Endothelial cell of hepatic sinusoid (primary cell): ENCODE measurements at regions not wholly inside any gene's neighbourhood (a gene's known extent, or its start where the extent isn't known, plus 50 kb on each side); places are given as distances from the start of the nearest gene placed in this dataset.

Experiments
- in situ Hi-C: cut with HindIII; loops from 2 replicates; pipeline ENCODE4 v1.10.0; 2017; ENCODE audit warnings: low sequenced_read_pairs

DNA sequence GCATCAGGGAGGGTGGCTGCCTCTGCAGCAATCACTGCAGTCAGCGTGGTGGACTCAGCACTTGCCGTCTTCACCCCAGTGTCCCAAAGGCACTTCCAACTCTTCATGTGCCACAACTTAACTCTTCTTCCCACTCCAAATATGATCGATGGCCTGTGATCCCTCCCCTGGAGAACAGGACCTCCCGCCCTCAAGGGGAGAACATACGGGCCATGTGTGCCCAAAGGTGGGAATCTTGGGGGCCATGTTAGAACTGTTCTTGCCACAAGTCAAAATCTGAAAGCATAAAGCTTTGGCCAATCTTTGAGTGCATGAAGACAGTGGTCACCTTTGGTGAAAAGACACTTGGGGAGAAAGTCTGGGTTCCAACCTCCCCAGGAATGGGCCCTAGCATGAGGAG lies 368.5 kb upstream of the MGMT start:
- in situ Hi-C loops, result no loop called here

GRCh38 chr10:129099486-129099885 lies 367.6 kb upstream of the MGMT start:
- in situ Hi-C loops, result no loop called here

GRCh38 chr10:129099992-129100391 lies 367.0 kb upstream of the MGMT start:
- in situ Hi-C loops, result no loop called here

DNA sequence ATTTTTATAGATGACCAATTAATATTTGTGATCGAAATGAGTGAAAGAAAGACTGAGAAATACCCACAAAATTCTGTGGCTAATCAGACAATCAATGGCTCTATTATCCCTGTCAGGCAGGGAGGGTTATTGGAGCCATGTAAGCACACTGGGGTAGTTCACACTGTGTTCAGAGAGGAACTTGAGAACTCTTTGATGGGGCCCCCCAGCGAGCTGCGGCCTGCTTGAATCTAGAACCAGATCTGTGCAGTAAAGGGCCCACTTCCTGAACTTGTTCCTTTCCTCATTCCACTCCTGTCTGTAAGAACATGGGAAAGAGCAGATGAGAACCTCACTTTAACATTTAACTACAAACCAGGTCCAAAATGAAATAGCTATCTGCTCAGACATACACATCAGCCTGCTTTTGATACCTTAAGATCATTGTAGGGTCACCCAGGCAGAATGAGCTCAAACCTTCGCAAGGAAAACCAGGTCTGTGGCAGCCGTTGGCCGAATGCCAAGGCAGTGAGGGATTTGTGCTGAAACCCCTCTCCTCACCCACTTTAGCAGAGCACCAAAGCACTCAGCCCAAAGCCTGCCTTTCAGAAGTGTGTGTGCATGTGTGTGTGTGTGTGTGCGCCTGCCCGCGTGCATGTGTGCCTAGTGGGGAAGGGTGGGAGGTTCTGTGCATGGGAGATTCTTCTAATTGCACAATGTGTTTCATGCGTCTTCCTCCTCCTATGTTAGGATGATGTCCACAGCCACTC lies 365.6 kb upstream of the MGMT start:
- in situ Hi-C loops, result no loop called here

- in situ Hi-C loops, result no loop called here
Measured at GRCh38 chr10:129102906-129103693, 363.9 kb upstream of the MGMT start.

GRCh38 chr10:129104266-129105045 lies 362.6 kb upstream of the MGMT start:
- in situ Hi-C loops, result no loop called here

DNA sequence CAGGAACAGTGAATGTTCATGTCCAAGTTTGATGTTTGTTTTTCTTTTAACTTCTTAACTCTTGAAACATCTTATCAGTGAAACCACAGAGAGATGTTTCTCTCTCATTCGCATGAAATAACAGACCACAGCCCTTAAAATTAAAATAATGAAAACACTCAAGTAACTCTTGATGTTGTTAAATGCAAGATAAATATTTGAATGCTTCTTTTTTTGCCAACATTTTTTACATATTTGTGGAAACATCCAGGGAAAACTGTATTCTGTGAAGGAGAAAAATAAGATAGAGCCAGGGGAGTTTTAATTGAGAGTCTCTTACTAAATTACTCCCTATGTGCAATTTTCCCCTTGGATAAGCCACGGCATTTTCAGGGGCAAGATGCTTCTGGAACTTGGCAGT lies 361.8 kb upstream of the MGMT start:
- in situ Hi-C loops, result no loop called here

GRCh38 chr10:129106314-129106713 lies 360.7 kb upstream of the MGMT start:
- in situ Hi-C loops, result no loop called here

GRCh38 chr10:129107525-129107924 lies 359.5 kb upstream of the MGMT start:
- in situ Hi-C loops, result no loop called here

DNA sequence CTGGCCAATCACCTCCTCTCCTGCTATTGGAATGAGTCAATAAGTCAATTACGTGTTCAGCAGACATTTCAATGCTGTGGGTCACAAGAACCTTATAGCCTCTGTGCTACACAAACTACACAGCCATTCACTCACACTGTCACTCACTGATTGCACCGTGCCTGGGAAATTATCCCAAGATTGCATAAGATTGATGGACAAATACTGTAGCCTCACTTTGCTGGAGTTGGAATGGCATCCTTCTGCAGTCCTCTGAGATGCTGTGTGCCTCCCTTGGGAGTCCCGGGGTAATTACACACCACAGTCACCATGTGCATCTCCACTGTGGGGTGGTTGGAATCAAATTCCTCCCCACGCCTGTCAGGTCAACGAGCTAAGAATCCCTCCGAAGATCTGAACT lies 358.7 kb upstream of the MGMT start:
- in situ Hi-C loops, result no loop called here

- in situ Hi-C loops, result no loop called here
Measured at GRCh38 chr10:129108994-129109393, 358.0 kb upstream of the MGMT start.

DNA sequence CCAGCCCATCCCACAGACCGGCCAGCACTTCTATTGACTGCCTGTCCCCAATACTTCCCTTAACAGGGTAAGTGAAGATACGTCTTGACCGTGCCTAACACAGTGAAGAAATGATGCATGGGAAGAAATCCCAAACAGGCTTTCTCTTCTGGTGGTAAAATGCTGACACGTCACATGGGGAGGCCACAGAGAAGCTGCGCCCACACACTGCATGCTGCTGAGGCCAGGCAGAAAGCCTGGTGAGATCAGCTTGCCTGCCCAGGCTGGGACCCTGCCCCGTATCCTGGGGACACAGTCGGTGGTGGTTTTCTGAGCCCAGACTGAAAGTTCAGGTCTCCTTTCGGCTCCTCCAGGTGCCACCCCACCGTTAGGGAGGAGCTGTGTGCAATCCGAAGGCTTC lies 356.3 kb upstream of the MGMT start:
- in situ Hi-C loops, result no loop called here

- in situ Hi-C loops, result no loop called here
Measured at GRCh38 chr10:129111922-129112321, 355.1 kb upstream of the MGMT start.

GRCh38 chr10:129114588-129114987 lies 352.5 kb upstream of the MGMT start:
- in situ Hi-C loops, result no loop called here

DNA sequence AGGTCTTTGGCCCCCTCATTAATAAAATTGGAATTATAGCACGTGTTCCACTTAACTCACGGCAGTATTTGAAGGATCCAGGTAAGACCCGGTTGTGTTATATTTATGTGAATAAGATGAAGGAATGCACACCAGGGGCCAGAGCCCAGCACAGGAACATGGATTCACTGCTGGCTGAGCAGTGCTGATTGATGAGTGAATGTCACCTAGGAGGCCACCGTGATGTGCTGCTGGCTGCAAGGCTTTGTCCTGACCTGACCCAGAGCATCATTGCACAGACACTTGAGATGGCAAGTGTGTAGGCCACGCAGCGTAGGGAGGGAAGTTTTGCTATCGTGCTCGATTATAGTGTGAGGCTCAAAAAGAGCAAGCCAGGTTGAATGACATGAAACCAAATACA lies 350.7 kb upstream of the MGMT start:
- in situ Hi-C loops, result no loop called here

DNA sequence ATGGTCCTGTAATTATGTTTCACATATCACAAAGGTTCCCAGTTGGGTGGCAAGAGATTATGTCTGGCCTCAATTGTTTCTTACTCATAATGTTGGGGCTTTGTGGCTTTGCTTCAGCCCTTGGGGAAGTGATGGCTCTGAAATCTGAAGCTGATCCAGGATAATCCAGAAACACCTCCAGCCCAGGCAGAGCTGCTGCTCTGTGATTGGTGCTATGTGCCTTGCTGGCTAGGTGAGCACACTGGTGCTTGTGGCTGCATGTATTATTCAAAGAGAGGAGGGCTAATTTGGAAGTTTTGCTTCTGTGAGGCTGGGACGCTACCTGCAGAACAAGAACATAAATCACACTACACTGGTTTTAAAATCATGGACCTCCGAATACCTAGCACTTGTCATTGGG lies 346.6 kb upstream of the MGMT start:
- in situ Hi-C loops, result no loop called here

DNA sequence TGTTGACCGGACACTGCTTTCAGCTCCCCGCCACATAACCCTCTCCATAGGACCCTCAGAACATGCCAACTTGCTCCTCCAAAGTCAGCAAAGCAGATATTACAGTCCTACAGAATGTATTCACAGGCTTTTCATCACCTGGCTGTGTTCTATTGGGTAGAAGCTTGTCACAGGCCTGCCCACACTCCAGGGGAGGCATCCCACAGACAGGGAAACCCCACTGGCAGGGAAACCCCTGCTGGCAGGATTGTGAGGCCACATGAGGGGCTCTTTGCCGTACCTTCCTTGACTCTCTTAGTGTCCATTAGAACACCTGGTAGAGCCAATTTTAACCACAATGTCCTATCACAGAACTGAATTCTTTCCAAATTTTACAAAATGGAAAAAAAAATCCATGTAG lies 344.2 kb upstream of the MGMT start:
- in situ Hi-C loops, result no loop called here

DNA sequence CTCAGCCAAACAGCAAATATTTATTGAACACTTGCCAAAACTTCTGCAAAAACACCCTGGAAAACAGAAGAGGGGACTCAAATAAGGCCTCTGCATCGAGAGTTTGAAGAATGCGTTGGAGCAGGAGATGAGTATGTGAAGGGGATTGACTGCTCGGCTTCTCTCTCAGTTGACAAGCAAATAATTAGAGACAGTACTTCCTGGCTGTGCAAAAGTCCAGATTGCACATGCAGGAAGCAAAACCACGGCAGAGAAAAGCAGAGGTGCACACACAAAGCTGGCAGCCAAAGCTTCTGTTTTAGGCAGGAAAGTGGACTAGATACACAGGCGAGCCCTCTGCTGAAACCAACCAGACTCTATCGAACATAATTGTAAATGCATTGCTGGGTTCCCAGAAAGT lies 343.6 kb upstream of the MGMT start:
- in situ Hi-C loops, result no loop called here

DNA sequence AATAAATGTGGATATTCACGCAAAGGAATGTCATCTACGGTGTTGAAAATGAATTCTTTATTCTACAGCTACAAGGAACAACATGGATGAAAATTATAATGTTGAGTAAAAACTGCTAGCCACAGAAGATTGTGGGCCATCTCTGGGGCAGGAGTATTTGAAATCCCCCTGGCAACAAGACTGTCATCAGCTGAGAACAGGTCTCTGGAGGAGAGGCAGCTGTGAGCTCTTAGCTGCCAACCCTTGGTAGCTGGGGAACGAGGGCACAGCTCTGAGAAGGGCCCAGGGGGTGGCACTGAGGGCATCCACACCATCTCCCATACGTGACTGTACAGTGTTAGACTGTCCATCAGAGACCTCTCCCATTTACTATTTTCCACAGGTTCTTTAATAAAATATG lies 340.1 kb upstream of the MGMT start:
- in situ Hi-C loops, result no loop called here

GRCh38 chr10:129131457-129132132 lies 335.4 kb upstream of the MGMT start:
- in situ Hi-C loops, result no loop called here

- in situ Hi-C loops, result no loop called here
Measured at GRCh38 chr10:129133856-129134255, 333.2 kb upstream of the MGMT start.
